ENCODE measurements at regions not wholly inside any gene's neighbourhood (a gene's known extent, or its start where the extent isn't known, plus 50 kb on each side); places are given as distances from the start of the nearest gene placed in this dataset.
A peak's percentile ranks its signal among the peaks of the same experiment; 100 is the strongest.

DNA sequence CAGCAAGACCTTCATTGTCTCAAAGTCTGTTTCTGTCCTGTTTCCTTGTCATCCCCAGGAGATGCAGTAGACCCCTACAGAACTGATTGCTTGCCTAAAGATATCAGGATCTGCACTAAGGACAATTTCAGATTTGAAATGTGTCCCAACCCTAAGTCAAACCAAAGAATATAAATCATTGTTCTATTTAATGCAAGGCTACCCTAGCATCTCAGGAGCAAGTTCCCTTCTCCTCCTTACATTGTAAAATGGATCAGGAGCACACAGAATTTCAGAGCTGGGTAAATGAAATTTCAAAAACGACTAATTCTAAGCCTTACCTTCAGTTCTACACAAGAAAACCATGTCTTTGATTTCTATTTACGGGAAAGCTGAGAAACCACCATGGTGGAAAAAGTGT is 360.9 kb upstream of the KCNH8 start:
- intact Hi-C loops (cut with micrococcal nuclease; ENCODE audit: unreplicated experiment), result no loop called here
- H3K4me2 ChIP-seq (ENCODE audit: low read length), result no peak overlapping the region
- BruUV-seq (replicated peaks), result no TSS peak
- no peaks in the 10 kb centered on the region for H3K36me3 ChIP-seq (ENCODE audit: insufficient read depth, low read length)
- TF ChIP-seq, protein P1, sequence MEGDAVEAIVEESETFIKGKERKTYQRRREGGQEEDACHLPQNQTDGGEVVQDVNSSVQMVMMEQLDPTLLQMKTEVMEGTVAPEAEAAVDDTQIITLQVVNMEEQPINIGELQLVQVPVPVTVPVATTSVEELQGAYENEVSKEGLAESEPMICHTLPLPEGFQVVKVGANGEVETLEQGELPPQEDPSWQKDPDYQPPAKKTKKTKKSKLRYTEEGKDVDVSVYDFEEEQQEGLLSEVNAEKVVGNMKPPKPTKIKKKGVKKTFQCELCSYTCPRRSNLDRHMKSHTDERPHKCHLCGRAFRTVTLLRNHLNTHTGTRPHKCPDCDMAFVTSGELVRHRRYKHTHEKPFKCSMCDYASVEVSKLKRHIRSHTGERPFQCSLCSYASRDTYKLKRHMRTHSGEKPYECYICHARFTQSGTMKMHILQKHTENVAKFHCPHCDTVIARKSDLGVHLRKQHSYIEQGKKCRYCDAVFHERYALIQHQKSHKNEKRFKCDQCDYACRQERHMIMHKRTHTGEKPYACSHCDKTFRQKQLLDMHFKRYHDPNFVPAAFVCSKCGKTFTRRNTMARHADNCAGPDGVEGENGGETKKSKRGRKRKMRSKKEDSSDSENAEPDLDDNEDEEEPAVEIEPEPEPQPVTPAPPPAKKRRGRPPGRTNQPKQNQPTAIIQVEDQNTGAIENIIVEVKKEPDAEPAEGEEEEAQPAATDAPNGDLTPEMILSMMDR (conservative IDR thresholded peaks at IDR 0.05; ENCODE audit: low read length), result no peak
- no peak for TF ChIP-seq EZH2phosphoT487 (IDR thresholded peaks at IDR 0.05; ENCODE audit: borderline replicate concordance, low read depth, low read length)
- no peak overlapping the region for H3K27ac ChIP-seq (ENCODE audit: low read depth, low read length, poor library complexity, severe bottlenecking)
- ChIA-PET CTCF (ENCODE audit: unreplicated experiment) (no interaction called here), POLR2A (no interaction called here)
- H3K4me3 ChIP-seq (ENCODE audit: low read depth, low read length, poor library complexity, severe bottlenecking), result no peak overlapping the region
- no peaks in the 10 kb centered on the region for H3K9me3 ChIP-seq (ENCODE audit: low read length)
- no peaks in the 10 kb centered on the region for H3K79me2 ChIP-seq (ENCODE audit: insufficient read depth, low read depth, low read length)
- peak; percentile 30 for DNase-seq (ENCODE audit: low spot score)
- no peaks in the 10 kb centered on the region for H3K4me1 ChIP-seq (ENCODE audit: insufficient read depth, low read length, poor library complexity, severe bottlenecking)
- H4K20me1 ChIP-seq (ENCODE audit: insufficient read depth, low read length), result no peaks in the 10 kb centered on the region
- no peaks in the 10 kb centered on the region for H3K9me2 ChIP-seq (ENCODE audit: insufficient read depth, low read length)
- peak overlapping the region; percentile 70; the same call in 1 of the 2 replicates for H2AFZ ChIP-seq (ENCODE audit: low read length)

DNA sequence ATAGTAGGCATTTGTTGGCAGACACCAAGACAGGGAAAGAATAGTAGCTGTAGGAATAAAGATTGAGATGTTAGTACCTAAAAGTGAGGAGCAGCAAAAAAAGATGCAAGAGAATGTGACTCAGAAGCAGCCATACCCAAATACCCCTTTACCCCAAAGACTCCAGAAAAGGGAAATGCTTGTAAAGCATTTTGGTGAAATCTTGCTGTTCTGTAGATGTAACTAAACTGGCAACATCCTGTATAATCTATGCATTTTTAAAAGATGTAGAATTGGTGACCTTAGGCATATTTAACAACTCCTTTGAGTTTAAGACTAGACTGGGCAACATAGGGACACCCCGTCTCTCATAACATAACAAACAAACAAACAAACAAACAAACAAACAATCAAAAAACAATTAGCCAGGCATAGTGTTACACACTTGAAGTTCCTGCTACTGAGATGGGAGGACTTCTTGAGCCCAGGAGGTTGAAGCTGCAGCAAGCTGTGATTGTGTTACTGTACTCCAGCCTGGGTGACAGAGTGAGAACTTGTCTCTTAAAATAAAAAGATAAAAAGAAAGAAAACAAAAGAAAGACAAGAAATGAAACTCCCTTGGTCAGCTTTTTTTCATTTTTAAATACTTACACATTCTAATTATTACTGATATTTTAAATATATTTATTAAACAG is 361.5 kb upstream of the KCNH8 start:
- POLR2A ChIA-PET, result no interaction called here
- intact Hi-C loops (cut with micrococcal nuclease; ENCODE audit: unreplicated experiment), result no loop called here
- H3K4me2 ChIP-seq (ENCODE audit: low read length), result no peak overlapping the region
- H3K9me3 ChIP-seq (ENCODE audit: low read length), result no peaks in the 10 kb centered on the region
- no peak overlapping the region for H3K27ac ChIP-seq (ENCODE audit: low read depth, low read length, poor library complexity, severe bottlenecking)
- DNase-seq (ENCODE audit: low spot score), result no peak
- H3K9me2 ChIP-seq (ENCODE audit: insufficient read depth, low read length), result no peaks in the 10 kb centered on the region
- H2AFZ ChIP-seq (ENCODE audit: low read length), result peak overlapping the region; percentile 56; the same call in 1 of the 2 replicates
- TF ChIP-seq, protein P1 (conservative IDR thresholded peaks at IDR 0.05; ENCODE audit: low read length), result no peak
- TF ChIP-seq EZH2phosphoT487 (IDR thresholded peaks at IDR 0.05; ENCODE audit: borderline replicate concordance, low read depth, low read length), result no peak
- H4K20me1 ChIP-seq (ENCODE audit: insufficient read depth, low read length), result no peaks in the 10 kb centered on the region
- no peaks in the 10 kb centered on the region for H3K36me3 ChIP-seq (ENCODE audit: insufficient read depth, low read length)
- no TSS peak for BruUV-seq (replicated peaks)
- H3K4me1 ChIP-seq (ENCODE audit: insufficient read depth, low read length, poor library complexity, severe bottlenecking), result no peaks in the 10 kb centered on the region
- no peak overlapping the region for H3K4me3 ChIP-seq (ENCODE audit: low read depth, low read length, poor library complexity, severe bottlenecking)
- H3K79me2 ChIP-seq (ENCODE audit: insufficient read depth, low read depth, low read length), result no peaks in the 10 kb centered on the region
- CTCF ChIA-PET (ENCODE audit: unreplicated experiment), result no interaction called here

DNA sequence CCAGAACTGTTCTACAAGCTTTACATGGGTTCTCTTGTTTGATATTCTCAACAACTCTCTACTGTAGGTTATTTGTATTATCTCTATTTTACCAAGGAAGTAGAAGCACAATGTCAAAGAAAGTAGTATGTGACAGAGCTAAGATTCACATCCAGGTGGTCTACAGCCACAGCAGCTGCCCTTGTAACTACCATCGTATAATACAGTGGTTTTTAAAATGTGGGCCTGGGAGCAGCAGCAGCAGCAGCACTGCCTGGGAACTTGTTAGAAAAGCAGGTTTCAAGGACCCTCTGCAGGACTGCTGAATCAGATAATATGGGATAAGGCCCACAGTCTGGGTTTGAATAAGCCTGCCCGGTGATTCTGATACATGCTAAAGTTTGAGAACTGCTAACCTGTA is 357.1 kb upstream of the SATB1 start:
- no TSS peak for BruUV-seq (replicated peaks)
- no peaks in the 10 kb centered on the region for H3K36me3 ChIP-seq (ENCODE audit: insufficient read depth, low read length)
- TF ChIP-seq EZH2phosphoT487 (IDR thresholded peaks at IDR 0.05; ENCODE audit: borderline replicate concordance, low read depth, low read length), result no peak
- TF ChIP-seq, protein P1 (conservative IDR thresholded peaks at IDR 0.05; ENCODE audit: low read length), result no peak
- H3K27ac ChIP-seq (ENCODE audit: low read depth, low read length, poor library complexity, severe bottlenecking), result no peak overlapping the region
- CTCF ChIA-PET (ENCODE audit: unreplicated experiment), result no interaction called here
- DNase-seq (ENCODE audit: low spot score), result no peak
- H2AFZ ChIP-seq (ENCODE audit: low read length), result no peak overlapping the region
- H3K4me2 ChIP-seq (ENCODE audit: low read length), result no peak overlapping the region
- intact Hi-C loops (cut with micrococcal nuclease; ENCODE audit: unreplicated experiment), result no loop called here
- H3K9me2 ChIP-seq (ENCODE audit: insufficient read depth, low read length), result no peaks in the 10 kb centered on the region
- no peaks in the 10 kb centered on the region for H3K79me2 ChIP-seq (ENCODE audit: insufficient read depth, low read depth, low read length)
- H3K4me3 ChIP-seq (ENCODE audit: low read depth, low read length, poor library complexity, severe bottlenecking), result no peak overlapping the region
- H3K9me3 ChIP-seq (ENCODE audit: low read length), result no peaks in the 10 kb centered on the region
- H4K20me1 ChIP-seq (ENCODE audit: insufficient read depth, low read length), result no peaks in the 10 kb centered on the region
- POLR2A ChIA-PET, result interaction anchor here (0.7 kb wide), 1 partner anchor 10 kb away, joined by 3 read pairs; no protein-coding TSS in a partner anchor
- H3K4me1 ChIP-seq (ENCODE audit: insufficient read depth, low read length, poor library complexity, severe bottlenecking), result peaks cover 10% of the 10 kb centered on the region

Measured in OCI-LY7 (cell line).